ENCODE measurements at regions not wholly inside any gene's neighbourhood (a gene's known extent, or its start where the extent isn't known, plus 50 kb on each side); places are given as distances from the start of the nearest gene placed in this dataset.
"Not testable (repeated sequence)": the region's sequence is repeated elsewhere in the genome, so short reads cannot be mapped to it uniquely, and the experiment has no call there.

- DNase-seq (ENCODE audit: low spot score): no peak
Measured at GRCh38 chr17:55909776-55910175, 158.9 kb downstream of the PCTP start.

- DNase-seq (ENCODE audit: low spot score): no peak
Measured at GRCh38 chr17:55911186-55911585, 160.3 kb downstream of the PCTP start.

- DNase-seq (ENCODE audit: low spot score): no peak
Measured at GRCh38 chr17:55925440-55925839, 174.6 kb downstream of the PCTP start.

DNA sequence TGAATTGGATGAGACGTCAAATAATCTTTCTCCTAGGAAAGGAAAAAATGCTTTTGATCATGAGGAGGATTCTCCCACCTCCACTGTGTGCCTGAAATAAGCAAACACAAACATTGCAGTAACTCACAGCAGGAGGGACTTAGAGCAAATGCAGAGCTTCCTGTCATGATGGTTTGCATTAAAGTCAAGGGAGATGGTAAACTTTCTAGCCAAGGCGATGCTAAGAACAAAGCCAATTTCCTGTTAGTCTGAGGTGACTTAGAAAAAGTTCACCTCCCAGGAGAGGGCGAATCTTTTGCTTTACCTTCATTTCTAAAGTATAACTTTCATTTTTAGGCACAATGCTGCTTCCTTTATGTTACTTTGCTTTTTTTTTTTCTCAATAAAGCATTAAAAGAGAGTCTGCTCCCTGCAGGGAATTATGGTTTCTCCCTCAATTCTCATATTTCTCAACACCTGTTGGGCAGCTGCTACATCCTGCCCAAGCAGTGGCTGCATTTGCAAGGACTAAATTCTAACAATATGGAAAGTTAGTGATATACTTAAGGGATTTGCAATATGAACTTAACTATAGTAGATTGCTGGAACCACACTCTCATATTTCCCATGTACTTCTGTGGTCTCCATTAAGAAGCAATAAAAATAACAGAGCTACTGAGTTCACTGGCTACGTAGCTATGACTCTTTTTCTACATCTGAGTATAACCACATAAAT, 175.6 kb downstream of the PCTP start:
- DNase-seq (ENCODE audit: low spot score): no peak

GRCh38 chr17:55930291-55930809, 179.5 kb downstream of the PCTP start:
- DNase-seq (ENCODE audit: low spot score): no peak

DNA sequence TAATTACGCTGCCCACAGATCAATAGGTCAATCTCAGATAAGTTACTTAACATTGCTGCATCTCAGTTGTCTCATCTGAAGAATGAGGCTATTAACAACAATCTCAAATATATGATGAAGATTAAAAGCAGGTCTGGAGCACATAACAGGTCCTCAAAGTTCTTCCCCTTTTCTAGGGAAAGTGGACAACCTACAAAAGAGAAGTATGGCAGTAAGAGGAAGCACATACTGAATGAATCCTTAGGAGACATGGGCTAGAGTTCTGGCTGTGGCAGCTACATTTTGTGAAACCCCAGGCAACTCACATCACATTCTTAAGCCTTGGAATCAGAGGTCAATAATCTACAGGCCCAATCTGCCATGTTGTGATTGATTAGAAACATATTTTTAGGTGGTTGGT, 180.6 kb downstream of the PCTP start:
- DNase-seq (ENCODE audit: low spot score): no peak

DNA sequence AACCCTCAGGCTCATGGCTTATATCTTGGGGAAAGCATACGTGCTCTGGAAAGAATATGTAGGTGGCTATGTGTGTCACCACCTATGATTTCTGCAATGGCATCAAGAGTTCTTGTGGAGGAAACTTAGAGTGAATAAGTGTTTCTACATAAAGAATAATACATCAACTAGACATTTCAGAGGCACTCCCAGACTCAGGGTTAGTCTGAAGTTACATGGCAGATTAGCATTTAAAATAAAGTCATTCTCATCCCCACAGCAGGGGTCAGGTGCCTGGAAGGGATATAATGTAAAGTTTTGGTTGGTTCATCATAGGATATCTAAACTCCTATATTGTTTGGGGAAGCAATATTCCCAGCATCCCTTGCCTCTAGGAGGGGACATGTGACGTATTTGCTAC, 182.1 kb downstream of the PCTP start:
- DNase-seq (ENCODE audit: low spot score): no peak

DNA sequence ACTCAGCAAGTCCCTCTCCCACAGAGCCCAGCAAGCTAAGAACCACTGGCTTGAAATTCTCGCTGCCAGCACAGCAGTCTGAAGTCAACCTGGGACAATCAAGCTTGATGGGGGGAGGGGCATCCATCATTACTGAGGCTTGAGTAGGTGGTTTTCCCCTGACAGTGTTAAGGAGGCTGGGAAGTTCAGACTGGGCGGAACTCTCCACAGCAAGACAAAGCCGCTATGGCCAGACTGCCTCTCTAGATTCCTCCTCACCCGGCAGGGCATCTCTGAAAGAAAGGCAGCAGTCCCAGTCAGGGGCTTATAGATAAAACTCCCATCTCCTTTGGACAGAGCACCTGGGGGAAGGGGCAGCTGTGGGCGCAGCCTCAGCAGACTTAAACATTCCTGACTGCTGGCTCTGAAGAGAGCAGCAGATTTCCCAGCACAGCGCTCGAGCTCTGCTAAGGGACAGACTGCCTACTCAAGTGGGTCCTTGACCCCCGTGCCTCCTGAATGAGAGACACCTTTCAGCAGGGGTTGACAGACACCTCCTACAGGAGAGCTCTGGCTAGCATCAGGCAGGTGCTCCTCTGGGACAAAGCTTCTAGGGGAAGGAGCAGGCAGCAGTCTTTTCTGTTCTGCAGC, 188.4 kb downstream of the PCTP start:
- not testable (repeated sequence) for DNase-seq (ENCODE audit: low spot score)

GRCh38 chr17:55959756-55960155, 193.5 kb upstream of the ANKFN1 start:
- DNase-seq (ENCODE audit: low spot score): no peak

DNA sequence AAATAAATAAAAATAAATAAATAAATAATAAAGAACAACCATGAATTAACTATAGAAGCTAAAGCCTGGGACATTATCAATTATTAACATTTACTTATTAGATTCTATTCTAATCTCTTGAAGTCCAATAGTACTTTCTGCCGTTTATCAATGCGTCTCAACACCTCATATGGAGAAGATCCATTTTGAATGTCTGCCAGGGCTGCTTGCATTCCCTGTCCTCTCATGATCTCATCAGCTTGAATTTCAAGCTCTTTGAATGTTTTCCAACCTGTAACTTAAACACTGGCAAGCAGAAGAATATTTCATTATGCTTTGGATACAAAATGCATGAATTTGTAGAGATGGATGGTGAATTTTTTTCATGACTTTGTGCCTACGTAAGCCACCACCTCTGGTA, 191.9 kb upstream of the ANKFN1 start:
- DNase-seq (ENCODE audit: low spot score): no peak

DNA sequence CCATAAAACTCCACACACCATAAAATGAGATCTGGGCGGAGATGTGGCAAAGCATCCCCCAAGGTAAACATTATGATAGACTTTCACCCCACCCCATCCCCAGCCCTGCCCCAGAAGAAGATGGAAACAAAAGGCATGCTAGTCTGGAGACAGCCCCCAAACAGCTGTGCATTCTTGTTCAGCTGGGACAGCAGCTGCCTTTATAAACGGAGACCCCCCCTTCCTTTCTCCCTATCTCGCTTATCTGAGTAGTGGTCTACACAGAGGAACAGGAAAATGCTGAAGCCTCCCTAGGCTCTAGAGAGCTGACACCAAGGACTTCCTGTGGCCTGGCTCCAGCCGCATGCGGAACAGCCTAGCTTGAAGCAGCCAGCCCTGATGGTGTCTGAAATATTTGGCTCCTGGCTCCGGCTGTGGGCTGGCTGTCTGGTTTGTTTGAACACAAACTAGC, 190.3 kb upstream of the ANKFN1 start:
- no peak for DNase-seq (ENCODE audit: low spot score)

DNA sequence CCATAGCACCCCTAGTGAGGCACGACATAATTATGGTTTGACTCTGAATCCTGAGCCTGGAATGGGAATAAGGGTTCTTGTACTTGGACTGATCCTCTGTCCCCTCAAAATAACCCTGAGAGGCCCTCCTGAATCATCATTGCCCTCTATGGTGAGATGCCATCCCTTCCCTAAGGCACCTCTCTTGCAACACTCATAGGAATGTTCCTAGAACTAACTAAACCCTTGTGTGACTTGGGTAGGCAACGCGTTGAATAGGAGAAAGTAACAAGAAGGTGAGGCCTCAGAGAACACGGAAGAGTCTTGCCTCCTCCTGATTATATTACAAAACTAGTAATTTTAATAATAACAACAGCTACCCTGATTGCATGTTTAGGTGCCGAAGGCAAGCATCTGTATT, 189.1 kb upstream of the ANKFN1 start:
- DNase-seq (ENCODE audit: low spot score): no peak

GRCh38 chr17:55965051-55965450, 188.2 kb upstream of the ANKFN1 start:
- DNase-seq (ENCODE audit: low spot score): no peak

DNA sequence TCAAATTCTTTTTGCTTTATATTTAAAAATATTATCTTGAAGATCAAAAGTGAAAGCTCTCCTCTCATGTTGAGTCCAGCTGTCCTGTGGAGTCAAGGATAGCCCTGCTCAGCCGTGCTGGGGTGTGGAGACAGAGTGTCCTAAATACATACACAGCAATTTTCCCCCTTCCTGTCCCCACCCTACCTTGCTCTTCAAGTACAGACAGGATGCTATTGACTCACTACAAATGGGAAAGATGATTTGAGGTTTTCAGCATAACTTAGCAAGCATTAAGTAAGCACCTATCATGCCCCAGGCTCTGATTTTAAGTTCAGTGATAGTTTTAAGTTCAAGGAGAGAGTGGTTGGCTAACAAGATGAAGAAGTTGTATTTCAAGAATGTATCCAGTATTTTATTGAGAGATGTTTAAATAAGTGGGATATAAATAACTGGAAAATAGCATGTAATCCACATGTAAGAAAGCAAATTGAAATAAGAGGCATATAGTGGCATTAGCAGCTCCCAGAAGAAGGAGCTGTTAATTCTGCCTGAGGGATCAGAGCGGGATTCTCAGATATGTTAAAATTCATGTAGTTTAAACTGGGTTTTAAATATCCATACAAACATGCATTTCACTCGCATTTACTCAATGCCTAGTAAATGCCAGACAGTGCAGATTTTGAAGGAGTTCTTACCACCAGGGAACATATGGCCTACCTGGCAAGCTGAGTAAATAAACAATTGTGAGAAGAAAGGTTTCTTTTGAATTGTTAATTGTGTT, 183.5 kb upstream of the ANKFN1 start:
- no peak for DNase-seq (ENCODE audit: low spot score)

DNA sequence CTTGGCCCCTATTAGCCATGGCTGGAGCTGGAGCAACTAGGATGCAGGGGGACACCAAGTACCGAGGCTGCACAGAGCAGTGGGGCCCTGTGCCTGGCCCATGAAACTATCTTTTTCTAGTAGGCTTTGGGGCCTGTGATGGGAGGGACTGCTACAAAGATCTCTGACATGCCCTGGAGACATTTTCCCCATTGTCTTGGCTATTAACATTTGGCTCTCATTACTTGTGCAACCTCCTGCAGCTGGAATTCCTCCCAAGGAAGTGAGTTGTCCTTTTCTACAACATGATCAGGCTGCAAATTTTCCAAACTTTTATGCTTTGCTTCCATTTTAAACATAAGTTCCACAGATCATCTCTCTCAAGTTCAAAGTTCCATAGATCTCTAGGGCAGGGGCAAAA, 174.7 kb upstream of the ANKFN1 start:
- no peak for DNase-seq (ENCODE audit: low spot score)

DNA sequence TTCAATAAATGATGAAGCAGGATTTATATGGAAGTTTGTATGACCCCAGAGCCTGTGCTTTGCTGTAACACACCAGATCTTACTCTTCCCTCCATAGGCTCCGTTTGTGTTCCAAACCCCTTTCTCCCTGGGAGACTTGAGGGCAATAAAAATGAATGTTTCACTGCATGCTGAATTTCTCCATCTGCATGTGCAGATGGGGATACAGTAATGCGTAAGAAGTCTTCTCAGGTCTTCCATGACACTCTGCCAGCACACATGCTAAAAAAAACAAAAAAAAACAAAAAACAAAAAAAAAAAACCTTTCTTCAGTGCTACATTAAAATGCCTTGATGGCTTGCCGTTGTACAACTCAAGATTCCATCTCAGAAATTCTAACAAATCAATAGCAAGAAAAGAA, 170.2 kb upstream of the ANKFN1 start:
- DNase-seq (ENCODE audit: low spot score): no peak

DNA sequence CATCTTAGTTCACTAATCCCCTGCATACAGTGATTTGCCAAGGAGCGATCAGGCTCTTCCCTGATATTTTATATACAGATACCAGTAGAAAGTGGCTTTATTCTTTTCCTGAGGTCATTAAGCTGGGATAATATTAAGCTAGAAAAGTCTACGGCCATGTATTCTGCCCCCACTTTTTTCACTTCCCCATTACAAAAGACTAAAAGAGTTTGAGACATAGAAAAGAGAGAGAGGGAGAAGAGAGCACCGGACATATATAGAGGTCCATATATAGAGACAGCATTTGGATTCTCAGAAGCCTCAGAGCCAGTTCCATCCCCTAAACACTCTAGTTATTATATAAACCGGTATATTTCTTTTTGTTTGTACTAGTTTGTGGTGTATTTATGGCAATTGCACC, 166.5 kb upstream of the ANKFN1 start:
- DNase-seq (ENCODE audit: low spot score): no peak

- DNase-seq (ENCODE audit: low spot score): no peak
Measured at GRCh38 chr17:55988861-55989260, 164.4 kb upstream of the ANKFN1 start.

GRCh38 chr17:55990332-55991006, 162.8 kb upstream of the ANKFN1 start:
- no peak for DNase-seq (ENCODE audit: low spot score)

DNA sequence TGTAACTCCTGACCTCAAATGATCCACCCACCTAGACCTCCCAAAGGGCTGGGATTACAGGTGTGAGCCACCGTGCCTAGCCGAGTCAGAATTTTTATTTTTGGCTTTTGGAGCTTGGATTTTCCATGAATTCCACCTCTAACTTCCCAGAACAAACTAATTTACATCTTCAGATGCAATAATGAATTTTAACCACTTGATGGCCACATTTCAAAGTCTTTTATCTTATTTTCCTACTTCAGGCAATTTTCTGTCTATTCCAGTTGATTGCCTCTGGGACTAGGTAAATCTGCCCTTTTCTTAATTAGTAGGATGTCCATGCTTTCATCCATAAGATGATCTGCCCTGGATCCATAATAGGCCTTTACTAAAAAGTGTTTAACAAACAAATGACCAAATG, 156.4 kb upstream of the ANKFN1 start:
- no peak for DNase-seq (ENCODE audit: low spot score)

DNA sequence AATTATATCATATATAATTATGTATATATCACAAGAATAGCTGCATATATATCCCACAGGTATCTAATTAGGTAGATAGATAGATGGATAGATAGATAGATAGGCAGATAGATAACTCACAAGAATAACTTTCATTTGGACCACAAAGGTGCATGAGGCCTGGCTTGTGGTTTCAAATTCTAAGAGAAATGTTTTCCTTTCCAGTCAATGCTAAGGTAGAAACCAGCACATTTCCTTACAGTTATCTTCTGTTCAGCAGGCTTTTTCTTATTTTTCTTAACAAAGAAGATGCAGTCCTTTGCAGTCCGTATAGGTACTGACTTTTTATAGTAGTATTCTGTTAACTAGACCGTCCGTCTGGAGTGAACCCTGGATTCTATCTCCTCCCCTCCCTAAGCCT, 152.9 kb upstream of the ANKFN1 start:
- no peak for DNase-seq (ENCODE audit: low spot score)

GRCh38 chr17:56002656-56003055, 150.6 kb upstream of the ANKFN1 start:
- not testable (repeated sequence) for DNase-seq (ENCODE audit: low spot score)

Measured in Ammon's horn (tissue), 1 donor.